Small intestine (tissue), 7 donors: ENCODE measurements at regions not wholly inside any gene's neighbourhood (a gene's known extent, or its start where the extent isn't known, plus 50 kb on each side); places are given as distances from the start of the nearest gene placed in this dataset.

Experiments
- DNase-seq, 2 donors: peaks; one replicate each; pipeline versions ENCODE4 v3.0.0 to v3.0.0-alpha.2; 2013
- FAIRE-seq: peaks from 2 replicates; lab custom pipeline; 2012; peaks lifted over from hg19 to GRCh38; lab: Jason Lieb, UNC
- H3K27ac ChIP-seq, 3 donors: one replicate each; pipeline ENCODE4 v1.5.1; 2013; ENCODE audit warnings: low read length in 2 of 3, mild to moderate bottlenecking in 2 of 3, control low read depth in 1 of 3, inconsistent platforms in 1 of 3, low read depth in 1 of 3, moderate library complexity in 1 of 3
- H3K27me3 ChIP-seq, 3 donors: one replicate each; pipeline ENCODE4 v1.6.1; 2013; ENCODE audit warnings: low read length in 3 of 3, inconsistent platforms in 1 of 3; ENCODE audit not compliant: control insufficient read depth in 3 of 3, insufficient read depth in 3 of 3
- H3K36me3 ChIP-seq, 3 donors: one replicate each; pipeline ENCODE4 v1.6.1; 2013; ENCODE audit warnings: low read length in 3 of 3, inconsistent platforms in 1 of 3, low read depth in 1 of 3, mild to moderate bottlenecking in 1 of 3, moderate library complexity in 1 of 3; ENCODE audit not compliant: control insufficient read depth in 3 of 3, insufficient read depth in 2 of 3
- H3K4me1 ChIP-seq, 3 donors: one replicate each; pipeline ENCODE4 v1.6.1; 2013; ENCODE audit warnings: low read length in 2 of 3, inconsistent platforms in 1 of 3, low read depth in 1 of 3, mild to moderate bottlenecking in 1 of 3, moderate library complexity in 1 of 3; ENCODE audit not compliant: control insufficient read depth in 3 of 3, insufficient read depth in 2 of 3
- H3K4me3 ChIP-seq, 3 donors: one replicate each; pipeline ENCODE4 v1.5.1; 2013; ENCODE audit warnings: low read length in 3 of 3, control low read depth in 1 of 3, inconsistent platforms in 1 of 3, low read depth in 1 of 3, mild to moderate bottlenecking in 1 of 3, moderate library complexity in 1 of 3
- H3K9me3 ChIP-seq, 2 donors: one replicate each; pipeline ENCODE4 v1.6.1; 2013; ENCODE audit warnings: low read depth in 1 of 2, low read length in 1 of 2; ENCODE audit not compliant: control insufficient read depth in 2 of 2, insufficient read depth in 1 of 2
- WGBS, 3 donors: extraction: QIAGEN DNeasy Blood & Tissue Kit; methylation state at CpG; one replicate each; pipeline ENCODE4 v1.1.7; 2013; 5-methylcytosine and 5-hydroxymethylcytosine counted together
- donor health status: healthy with polysubstance abuse.
- donor health status: control.
- donor health status: control.
- donor health status: Bipolar disorder and iron deficiency.
- donor health status: healthy.

- 71 to 84% (median 76%) methylated on average over 3 of the region's 3 CpGs for WGBS, 3 donors
- no peak for DNase-seq
- no peaks in the 10 kb centered on the region for H3K4me1 ChIP-seq
- H3K27me3 ChIP-seq: no peaks in the 10 kb centered on the region
- no peaks in the 10 kb centered on the region for H3K36me3 ChIP-seq
- FAIRE-seq: no peak
- H3K9me3 ChIP-seq: peaks cover 1 to 3% of the 10 kb centered on the region in 2 donors
- H3K27ac ChIP-seq: no peak overlapping the region
- no peak overlapping the region for H3K4me3 ChIP-seq
These were observed 542.5 kb downstream of the SOX11 start for GRCh38 chr2:6234702-6235101.

GRCh38 chr2:6236317-6236716, 544.1 kb downstream of the SOX11 start:
- no peaks in the 10 kb centered on the region for H3K4me1 ChIP-seq
- FAIRE-seq (no peak), DNase-seq (no peak)
- peaks cover 0 to 1% of the 10 kb centered on the region in 2 donors for H3K9me3 ChIP-seq
- no peak overlapping the region for H3K27ac ChIP-seq
- H3K27me3 ChIP-seq: no peaks in the 10 kb centered on the region
- no peaks in the 10 kb centered on the region for H3K36me3 ChIP-seq
- H3K4me3 ChIP-seq: no peak overlapping the region
- 48 to 56% (median 56%) methylated on average over 5 of the region's 5 CpGs for WGBS, 3 donors

- H3K36me3 ChIP-seq: no peaks in the 10 kb centered on the region
These were observed 545.0 kb downstream of the SOX11 start for GRCh38 chr2:6237039-6237660.

GRCh38 chr2:6249557-6249956, 557.4 kb downstream of the SOX11 start:
- H3K4me1 ChIP-seq: no peaks in the 10 kb centered on the region
- DNase-seq: no peak
- 80 to 84% (median 83%) methylated on average over 5 of the region's 5 CpGs for WGBS, 3 donors
- H3K27me3 ChIP-seq: no peaks in the 10 kb centered on the region
- no peaks in the 10 kb centered on the region for H3K36me3 ChIP-seq
- H3K4me3 ChIP-seq: no peak overlapping the region
- H3K9me3 ChIP-seq: no peaks in the 10 kb centered on the region
- FAIRE-seq: no peak
- H3K27ac ChIP-seq: no peak overlapping the region

More at GRCh38 chr2:6237039-6237660, 545.0 kb downstream of the SOX11 start:
- Histone ChIP-seq H3K4me1 (no peaks in the 10 kb centered on the region), H3K27me3 (no peaks in the 10 kb centered on the region), H3K27ac (no peak overlapping the region), H3K9me3 (peaks cover 0 to 1% of the 10 kb centered on the region in 2 donors), H3K4me3 (no peak overlapping the region)
- whole genome bisulfite sequencing, 3 donors: 90 to 94% (median 92%) methylated on average over 8 of the region's 8 CpGs
- DNase-seq (no peak), FAIRE-seq (no peak)

GRCh38 chr2:6254441-6254840, 562.3 kb downstream of the SOX11 start:
- no peaks in the 10 kb centered on the region for H3K4me1 ChIP-seq
- H3K36me3 ChIP-seq: no peaks in the 10 kb centered on the region
- no peak for FAIRE-seq
- no peaks in the 10 kb centered on the region for H3K27me3 ChIP-seq
- no peak overlapping the region for H3K4me3 ChIP-seq
- no peak for DNase-seq
- WGBS, 3 donors: 17 to 67% (median 28%) methylated on average over 2 of the region's 2 CpGs
- H3K27ac ChIP-seq: no peak overlapping the region
- no peaks in the 10 kb centered on the region for H3K9me3 ChIP-seq

- Histone ChIP-seq H3K4me1 (no peaks in the 10 kb centered on the region), H3K36me3 (no peaks in the 10 kb centered on the region), H3K27ac (no peak overlapping the region), H3K27me3 (no peaks in the 10 kb centered on the region), H3K9me3 (no peaks in the 10 kb centered on the region), H3K4me3 (no peak overlapping the region)
- no peak for DNase-seq
- WGBS, 3 donors: 86 to 92% (median 91%) methylated on average over 3 of the region's 3 CpGs
- no peak for FAIRE-seq
These were observed 572.0 kb downstream of the SOX11 start for GRCh38 chr2:6264198-6264597.

DNA sequence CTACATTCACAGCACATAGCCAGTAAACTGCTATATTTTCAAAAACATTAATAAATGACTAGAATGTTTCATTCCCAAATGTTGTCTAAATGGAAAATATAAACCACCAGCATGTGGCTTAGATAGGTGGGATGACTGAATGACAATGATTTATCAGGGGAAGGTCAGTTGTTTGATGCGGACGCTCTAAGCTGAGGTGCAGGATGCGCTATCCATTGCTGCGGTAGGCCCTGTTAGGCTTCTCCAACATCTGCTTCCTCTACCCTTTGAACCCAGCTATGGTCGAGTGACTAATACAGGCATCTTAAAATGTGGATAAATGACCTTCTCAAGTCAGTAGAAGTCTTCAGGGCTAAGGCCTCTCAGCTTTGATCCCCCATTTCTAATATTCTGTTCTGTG, 584.2 kb downstream of the CMPK2 start:
- Histone ChIP-seq H3K27me3 (no peaks in the 10 kb centered on the region), H3K36me3 (no peaks in the 10 kb centered on the region), H3K9me3 (no peaks in the 10 kb centered on the region), H3K4me1 (no peaks in the 10 kb centered on the region), H3K27ac (no peak overlapping the region), H3K4me3 (no peak overlapping the region)
- DNase-seq (no peak), FAIRE-seq (no peak)
- WGBS, 3 donors: 85 to 88% (median 88%) methylated on average over 5 of the region's 5 CpGs

GRCh38 chr2:6283259-6283658, 582.4 kb downstream of the CMPK2 start:
- Histone ChIP-seq H3K9me3 (no peaks in the 10 kb centered on the region), H3K27me3 (no peaks in the 10 kb centered on the region), H3K4me3 (no peak overlapping the region), H3K36me3 (no peaks in the 10 kb centered on the region), H3K4me1 (no peaks in the 10 kb centered on the region), H3K27ac (no peak overlapping the region)
- FAIRE-seq (no peak), DNase-seq (no peak)
- WGBS, 3 donors: 75 to 98% (median 81%) methylated on average over 24 of the region's 24 CpGs

DNA sequence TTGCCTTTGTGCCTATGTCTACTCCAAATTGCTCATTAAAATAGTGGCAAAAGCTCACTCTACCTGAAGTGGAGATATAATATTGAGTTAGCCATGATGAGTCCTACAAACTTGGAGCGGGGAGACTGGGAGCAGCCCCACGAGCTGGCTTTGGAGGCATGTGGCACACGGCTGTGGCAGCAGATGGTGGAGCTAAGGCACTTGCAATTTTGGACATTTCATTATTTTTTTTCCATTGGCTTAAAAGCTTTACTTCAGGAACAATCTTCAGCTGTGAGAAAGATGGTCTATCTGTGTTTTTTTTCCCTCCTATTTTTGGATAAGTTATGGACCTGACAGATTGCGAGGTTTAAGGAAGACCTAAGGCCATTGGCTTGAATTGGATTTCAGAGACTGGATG, 578.3 kb downstream of the CMPK2 start:
- H3K27me3 ChIP-seq: no peaks in the 10 kb centered on the region
- FAIRE-seq (no peak), DNase-seq (no peak)
- H3K4me3 ChIP-seq: no peak overlapping the region
- H3K9me3 ChIP-seq: peaks cover 0 to 6% of the 10 kb centered on the region in 2 donors
- H3K4me1 ChIP-seq: no peaks in the 10 kb centered on the region
- H3K27ac ChIP-seq: no peak overlapping the region
- 89 to 90% (median 90%) methylated on average over 4 of the region's 4 CpGs for WGBS, 3 donors
- no peaks in the 10 kb centered on the region for H3K36me3 ChIP-seq
